Gastroesophageal sphincter (tissue), 3 donors: ENCODE measurements at regions not wholly inside any gene's neighbourhood (a gene's known extent, or its start where the extent isn't known, plus 50 kb on each side); places are given as distances from the start of the nearest gene placed in this dataset.

Source experiments
- CTCF ChIP-seq, 4 experiments: fragments of 200-600 bp in 2 of 4; fragments of 450-650 bp in 2 of 4; sonication (generic) in 1 of 4; IDR thresholded peaks; one replicate each; pipeline ENCODE4 v1.5.1; 2017 to 2019; ENCODE audit warnings: antibody characterized with exemption in 4 of 4, mild to moderate bottlenecking in 2 of 4, moderate library complexity in 2 of 4
- POLR2A ChIP-seq, 2 donors: fragments of 450-650 bp; IDR thresholded peaks; one replicate each; pipeline ENCODE4 v1.6.1; 2017; ENCODE audit warnings: antibody characterized with exemption in 2 of 2, mild to moderate bottlenecking in 2 of 2, moderate library complexity in 1 of 2

DNA sequence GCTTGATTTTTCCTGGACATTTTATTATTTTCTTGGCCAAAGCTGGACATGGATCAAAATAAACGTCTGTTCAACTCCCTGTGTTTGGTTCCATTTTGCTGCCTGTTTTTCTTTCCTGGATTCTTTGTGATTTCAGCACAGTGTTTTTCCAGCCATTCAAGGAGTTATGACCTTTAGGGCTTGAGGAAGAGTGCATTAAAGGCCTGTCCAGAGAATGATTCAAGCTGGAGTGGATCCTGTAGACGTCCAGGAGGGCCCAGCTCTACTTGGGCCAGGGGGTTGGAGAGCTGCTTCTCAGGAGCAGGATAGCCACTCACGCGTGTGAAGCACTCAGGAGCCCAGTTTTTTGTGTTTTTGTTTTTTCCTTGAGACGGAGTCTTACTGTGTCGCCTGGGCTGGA lies 56.5 kb upstream of the IER3 start:
- TF ChIP-seq CTCF (IDR thresholded peaks at IDR 0.05) (no peak), POLR2A (IDR thresholded peaks at IDR 0.05) (no peak)
